OCI-LY7 (cell line): ENCODE measurements at regions not wholly inside any gene's neighbourhood (a gene's known extent, or its start where the extent isn't known, plus 50 kb on each side); places are given as distances from the start of the nearest gene placed in this dataset.

ENCODE experiments used
- BruUV-seq: library from RNA; stranded (reverse); fragments of 400-500 nt; replicated peaks from 2 replicates; lab custom pipeline; 2021; lab: Mats Ljungman, UMichigan
- CTCF ChIA-PET: fragments of 300-600 bp; sonication (Branson Sonifier 250); formaldehyde crosslinking; loops from one replicate; lab custom pipeline; 2022; ENCODE audit warnings: antibody characterized with exemption; ENCODE audit not compliant: unreplicated experiment; lab: Charles Lee
- POLR2A ChIA-PET: fragments of 300-600 bp; sonication (Branson Sonifier 250); formaldehyde crosslinking; loops from one replicate; lab custom pipeline; 2022; ENCODE audit warnings: antibody characterized with exemption; lab: Charles Lee
- DNase-seq: peaks from one replicate; pipeline ENCODE4 v3.0.0-alpha.2; 2015; ENCODE audit warnings: low spot score
- H2AFZ ChIP-seq: fragments of 200-600 bp; sonication (generic), shearing (Covaris generic); 2 replicates; pipeline ENCODE4 v1.6.1; 2014; ENCODE audit warnings: mild to moderate bottlenecking, antibody characterized with exemption, low read length, moderate library complexity
- H3K27ac ChIP-seq: fragments of 200-600 bp; sonication (generic); 2 replicates; pipeline ENCODE4 v1.5.1; 2014; ENCODE audit warnings: mixed run types, low read depth, mild to moderate bottlenecking, moderate library complexity, low read length, inconsistent platforms; ENCODE audit not compliant: poor library complexity, severe bottlenecking
- H3K36me3 ChIP-seq: fragments of 200-600 bp; sonication (generic); 2 replicates; pipeline ENCODE4 v1.6.1; 2014; ENCODE audit warnings: mild to moderate bottlenecking, antibody characterized with exemption, low read length, moderate library complexity, mixed read lengths; ENCODE audit not compliant: insufficient read depth
- H3K4me1 ChIP-seq: fragments of 200-600 bp; sonication (generic); 2 replicates; pipeline ENCODE4 v1.5.1; 2014; ENCODE audit warnings: mild to moderate bottlenecking, low read length; ENCODE audit not compliant: insufficient read depth, poor library complexity, severe bottlenecking
- H3K4me2 ChIP-seq: fragments of 200-600 bp; sonication (generic); 2 replicates; pipeline ENCODE4 v1.6.1; 2014; ENCODE audit warnings: mild to moderate bottlenecking, low read length
- H3K4me3 ChIP-seq: fragments of 200-600 bp; sonication (generic); 2 replicates; pipeline ENCODE4 v1.5.1; 2014; ENCODE audit warnings: mild to moderate bottlenecking, low read depth, low read length; ENCODE audit not compliant: poor library complexity, severe bottlenecking
- H3K79me2 ChIP-seq: fragments of 200-600 bp; sonication (generic); 2 replicates; pipeline ENCODE4 v1.6.1; 2016; ENCODE audit warnings: low read depth, mild to moderate bottlenecking, low read length, moderate library complexity, mixed read lengths; ENCODE audit not compliant: insufficient read depth
- H3K9me2 ChIP-seq: fragments of 200-600 bp; sonication (generic); 2 replicates; pipeline ENCODE4 v1.6.1; 2016; ENCODE audit warnings: mild to moderate bottlenecking, low read length, mixed read lengths; ENCODE audit not compliant: insufficient read depth
- H3K9me3 ChIP-seq: fragments of 200-600 bp; sonication (generic); 2 replicates; pipeline ENCODE4 v1.6.1; 2014; ENCODE audit warnings: mild to moderate bottlenecking, mixed run types, low read length, mixed read lengths
- H4K20me1 ChIP-seq: fragments of 200-600 bp; sonication (generic); 2 replicates; pipeline ENCODE4 v1.6.1; 2014; ENCODE audit warnings: mild to moderate bottlenecking, antibody characterized with exemption, low read length, moderate library complexity, mixed read lengths; ENCODE audit not compliant: insufficient read depth
- EZH2phosphoT487 ChIP-seq: fragments of 200-600 bp; sonication (generic); IDR thresholded peaks from 2 replicates; pipeline ENCODE4 v1.6.1; 2018; ENCODE audit warnings: low read depth, borderline replicate concordance, mild to moderate bottlenecking, mixed run types, antibody characterized with exemption, low read length, moderate library complexity, mixed read lengths
- intact Hi-C: fragments of 100-400 bp; cut with micrococcal nuclease; formaldehyde crosslinking; loops from one replicate; pipeline ENCODE4 v1.10.0; 2022; ENCODE audit not compliant: unreplicated experiment
- TF ChIP-seq, protein P1 (sequence below): fragments of 200-600 bp; sonication (generic); conservative IDR thresholded peaks from 2 replicates; pipeline ENCODE4 v1.5.1; 2014; ENCODE audit warnings: mild to moderate bottlenecking, antibody characterized with exemption, low read length, moderate library complexity, mixed read lengths

- H3K4me2 ChIP-seq = no peak overlapping the region
- no TSS peak for BruUV-seq
- no peaks in the 10 kb centered on the region for H3K79me2 ChIP-seq
- no peaks in the 10 kb centered on the region for H3K9me2 ChIP-seq
- H3K9me3 ChIP-seq = no peaks in the 10 kb centered on the region
- TF ChIP-seq, protein P1, sequence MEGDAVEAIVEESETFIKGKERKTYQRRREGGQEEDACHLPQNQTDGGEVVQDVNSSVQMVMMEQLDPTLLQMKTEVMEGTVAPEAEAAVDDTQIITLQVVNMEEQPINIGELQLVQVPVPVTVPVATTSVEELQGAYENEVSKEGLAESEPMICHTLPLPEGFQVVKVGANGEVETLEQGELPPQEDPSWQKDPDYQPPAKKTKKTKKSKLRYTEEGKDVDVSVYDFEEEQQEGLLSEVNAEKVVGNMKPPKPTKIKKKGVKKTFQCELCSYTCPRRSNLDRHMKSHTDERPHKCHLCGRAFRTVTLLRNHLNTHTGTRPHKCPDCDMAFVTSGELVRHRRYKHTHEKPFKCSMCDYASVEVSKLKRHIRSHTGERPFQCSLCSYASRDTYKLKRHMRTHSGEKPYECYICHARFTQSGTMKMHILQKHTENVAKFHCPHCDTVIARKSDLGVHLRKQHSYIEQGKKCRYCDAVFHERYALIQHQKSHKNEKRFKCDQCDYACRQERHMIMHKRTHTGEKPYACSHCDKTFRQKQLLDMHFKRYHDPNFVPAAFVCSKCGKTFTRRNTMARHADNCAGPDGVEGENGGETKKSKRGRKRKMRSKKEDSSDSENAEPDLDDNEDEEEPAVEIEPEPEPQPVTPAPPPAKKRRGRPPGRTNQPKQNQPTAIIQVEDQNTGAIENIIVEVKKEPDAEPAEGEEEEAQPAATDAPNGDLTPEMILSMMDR = no peak
- TF ChIP-seq EZH2phosphoT487 = no peak
- ChIA-PET CTCF (no interaction called here), POLR2A (no interaction called here)
- H3K36me3 ChIP-seq = no peaks in the 10 kb centered on the region
- no peak for DNase-seq
- no peaks in the 10 kb centered on the region for H3K4me1 ChIP-seq
- H3K4me3 ChIP-seq = no peak overlapping the region
- no peak overlapping the region for H3K27ac ChIP-seq
- intact Hi-C loops = no loop called here
- H2AFZ ChIP-seq = no peak overlapping the region
- no peaks in the 10 kb centered on the region for H4K20me1 ChIP-seq
Measured at GRCh38 chr11:16484434-16484833, 128.1 kb upstream of the SOX6 start.

GRCh38 chr11:16474659-16475058 lies 118.3 kb upstream of the SOX6 start:
- no peaks in the 10 kb centered on the region for H3K79me2 ChIP-seq
- H2AFZ ChIP-seq = no peak overlapping the region
- no peaks in the 10 kb centered on the region for H4K20me1 ChIP-seq
- ChIA-PET CTCF (no interaction called here), POLR2A (no interaction called here)
- intact Hi-C loops = no loop called here
- no peaks in the 10 kb centered on the region for H3K4me1 ChIP-seq
- no TSS peak for BruUV-seq
- no peak for DNase-seq
- H3K4me2 ChIP-seq = no peak overlapping the region
- TF ChIP-seq, protein P1 = no peak
- TF ChIP-seq EZH2phosphoT487 = no peak
- H3K27ac ChIP-seq = no peak overlapping the region
- no peaks in the 10 kb centered on the region for H3K9me3 ChIP-seq
- no peaks in the 10 kb centered on the region for H3K9me2 ChIP-seq
- H3K4me3 ChIP-seq = no peak overlapping the region
- no peaks in the 10 kb centered on the region for H3K36me3 ChIP-seq

DNA sequence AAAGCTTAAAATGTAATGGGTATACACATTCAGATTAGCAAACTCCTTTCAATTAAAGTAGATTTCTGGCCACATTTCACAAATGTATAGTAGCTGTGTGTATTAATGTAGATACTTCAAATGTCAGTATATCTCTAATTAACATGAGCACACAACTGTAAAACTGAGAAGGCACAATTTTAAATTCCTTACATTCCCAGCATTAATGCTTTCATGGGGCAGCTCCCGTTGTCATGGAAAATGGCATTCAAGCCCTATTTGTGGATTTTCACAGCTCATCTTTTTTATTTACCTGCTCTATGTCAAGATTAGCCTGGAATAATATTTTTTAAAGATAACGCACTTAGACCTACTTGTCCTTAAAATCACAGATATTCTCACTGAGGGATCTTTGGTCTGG lies 113.6 kb upstream of the SOX6 start:
- no peak overlapping the region for H3K4me3 ChIP-seq
- DNase-seq = no peak
- H3K4me2 ChIP-seq = no peak overlapping the region
- H3K4me1 ChIP-seq = no peaks in the 10 kb centered on the region
- H3K9me2 ChIP-seq = no peaks in the 10 kb centered on the region
- intact Hi-C loops = no loop called here
- POLR2A ChIA-PET = no interaction called here
- no peak overlapping the region for H2AFZ ChIP-seq
- no peaks in the 10 kb centered on the region for H3K79me2 ChIP-seq
- no peaks in the 10 kb centered on the region for H4K20me1 ChIP-seq
- H3K36me3 ChIP-seq = no peaks in the 10 kb centered on the region
- H3K27ac ChIP-seq = no peak overlapping the region
- no peaks in the 10 kb centered on the region for H3K9me3 ChIP-seq
- no TSS peak for BruUV-seq
- CTCF ChIA-PET = no interaction called here
- TF ChIP-seq, protein P1 = no peak
- TF ChIP-seq EZH2phosphoT487 = no peak
